Ovary (tissue), 3 donors: ENCODE measurements at regions not wholly inside any gene's neighbourhood (a gene's known extent, or its start where the extent isn't known, plus 50 kb on each side); places are given as distances from the start of the nearest gene placed in this dataset.

Source experiments
- EP300 ChIP-seq: sonication (generic); formaldehyde crosslinking; IDR thresholded peaks from one replicate; pipeline ENCODE4 v1.6.1; 2017; ENCODE audit warnings: antibody characterized with exemption
- POLR2A ChIP-seq: fragments of 450-650 bp; IDR thresholded peaks from one replicate; pipeline ENCODE4 v1.6.1; 2017; ENCODE audit warnings: antibody characterized with exemption, mild to moderate bottlenecking, moderate library complexity
- TF ChIP-seq, protein P1 (sequence below), 3 donors: fragments of 450-650 bp in 2 of 3; fragments of 200-600 bp in 1 of 3; IDR thresholded peaks; one replicate each; pipeline versions ENCODE4 v1.5.1 to v1.8.0; 2016 to 2022; ENCODE audit warnings: antibody characterized with exemption in 3 of 3, mild to moderate bottlenecking in 1 of 3
- donor health status: DM: no; HTN: no; CAD: no.

DNA sequence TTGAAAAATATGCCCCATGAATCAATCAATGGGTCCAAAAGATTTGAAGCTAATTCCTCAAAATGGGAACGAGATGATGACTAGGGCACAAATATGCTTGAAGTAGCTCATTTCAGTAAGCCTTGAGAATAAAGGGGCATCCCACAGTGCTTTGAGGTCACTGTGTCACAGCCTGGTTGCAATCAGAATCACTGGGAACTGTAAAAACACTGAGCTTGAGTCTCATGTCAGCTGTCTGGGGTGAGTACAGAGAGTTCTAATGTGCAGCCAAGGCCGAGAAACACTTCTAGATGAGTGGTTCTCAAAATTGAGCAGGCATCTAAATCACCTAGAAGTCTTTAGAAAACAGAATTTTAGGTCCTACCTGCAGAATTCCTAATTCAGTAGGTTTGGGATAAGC lies 120.5 kb upstream of the EGFL6 start:
- TF ChIP-seq, protein P1, sequence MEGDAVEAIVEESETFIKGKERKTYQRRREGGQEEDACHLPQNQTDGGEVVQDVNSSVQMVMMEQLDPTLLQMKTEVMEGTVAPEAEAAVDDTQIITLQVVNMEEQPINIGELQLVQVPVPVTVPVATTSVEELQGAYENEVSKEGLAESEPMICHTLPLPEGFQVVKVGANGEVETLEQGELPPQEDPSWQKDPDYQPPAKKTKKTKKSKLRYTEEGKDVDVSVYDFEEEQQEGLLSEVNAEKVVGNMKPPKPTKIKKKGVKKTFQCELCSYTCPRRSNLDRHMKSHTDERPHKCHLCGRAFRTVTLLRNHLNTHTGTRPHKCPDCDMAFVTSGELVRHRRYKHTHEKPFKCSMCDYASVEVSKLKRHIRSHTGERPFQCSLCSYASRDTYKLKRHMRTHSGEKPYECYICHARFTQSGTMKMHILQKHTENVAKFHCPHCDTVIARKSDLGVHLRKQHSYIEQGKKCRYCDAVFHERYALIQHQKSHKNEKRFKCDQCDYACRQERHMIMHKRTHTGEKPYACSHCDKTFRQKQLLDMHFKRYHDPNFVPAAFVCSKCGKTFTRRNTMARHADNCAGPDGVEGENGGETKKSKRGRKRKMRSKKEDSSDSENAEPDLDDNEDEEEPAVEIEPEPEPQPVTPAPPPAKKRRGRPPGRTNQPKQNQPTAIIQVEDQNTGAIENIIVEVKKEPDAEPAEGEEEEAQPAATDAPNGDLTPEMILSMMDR (IDR thresholded peaks at IDR 0.05), result no peak
- TF ChIP-seq POLR2A (no peak), EP300 (no peak)
